ENCODE measurements at regions not wholly inside any gene's neighbourhood (a gene's known extent, or its start where the extent isn't known, plus 50 kb on each side); places are given as distances from the start of the nearest gene placed in this dataset.

DNA sequence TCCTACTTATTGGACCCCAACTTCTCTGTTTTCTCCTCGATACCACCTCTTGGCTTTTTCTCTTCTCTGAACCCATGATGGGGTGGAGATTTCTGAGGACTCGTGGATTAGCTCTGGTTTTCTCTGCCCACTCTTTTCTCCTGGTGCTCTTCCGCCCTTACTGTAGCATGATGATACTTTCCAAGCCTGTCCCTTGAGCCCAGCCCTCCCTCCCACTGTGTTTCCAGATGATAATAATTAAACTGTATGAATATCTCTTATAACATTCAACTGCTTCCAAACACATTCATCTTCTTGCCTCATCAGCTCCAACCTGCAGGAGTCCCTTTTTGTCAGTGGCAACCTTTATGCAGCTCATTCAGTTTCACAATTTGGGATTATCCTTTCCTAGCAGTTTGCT is 494.2 kb upstream of the KLF4 start:
- POLR2A ChIA-PET: no interaction called here
- H3K4me1 ChIP-seq (ENCODE audit: control insufficient read depth, insufficient read depth, low read length): no peaks in the 10 kb centered on the region
- H3K27ac ChIP-seq (ENCODE audit: extremely low read depth, low read depth, low read length): no peak overlapping the region
- CTCF ChIA-PET: interaction anchor here (0.7 kb wide), 1 partner anchor 12 kb away, joined by 3 read pairs; no protein-coding TSS in a partner anchor
- no peaks in the 10 kb centered on the region for H3K9me3 ChIP-seq (ENCODE audit: control insufficient read depth, insufficient read depth, low read depth, low read length)
- H3K36me3 ChIP-seq (ENCODE audit: control insufficient read depth in 2 of 2, insufficient read depth in 1 of 2, low read length in 2 of 2): no peaks in the 10 kb centered on the region
- no peak for TF ChIP-seq GLI2 (tag by site-specific recombination; IDR thresholded peaks at IDR 0.05; ENCODE audit: borderline replicate concordance, low read depth)
- TF ChIP-seq WT1 (tag by site-specific recombination; IDR thresholded peaks at IDR 0.05): no peak
- no peak overlapping the region for H3K4me3 ChIP-seq (ENCODE audit: low read depth, low read length)

DNA sequence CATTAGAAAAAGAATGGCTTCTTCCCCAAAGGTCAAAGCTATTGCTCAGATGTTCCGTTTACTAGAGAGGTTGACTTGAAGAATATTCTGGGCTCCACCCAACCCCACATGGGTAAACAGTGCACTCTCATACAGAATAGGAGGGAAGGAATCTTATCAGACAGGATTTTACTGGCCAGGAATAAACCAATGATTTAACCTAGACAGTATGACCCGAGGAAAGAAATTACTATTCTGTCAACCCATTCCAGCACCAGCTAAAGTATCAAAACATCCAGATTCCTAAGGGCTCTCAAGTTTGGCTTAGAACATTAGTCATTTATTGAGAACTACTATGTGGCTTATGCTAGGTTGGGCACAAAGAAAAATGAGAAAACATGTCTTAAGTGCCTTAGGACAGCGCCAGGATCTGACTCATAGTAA is 493.6 kb upstream of the KLF4 start:
- Histone ChIP-seq H3K9me3 (ENCODE audit: control insufficient read depth, insufficient read depth, low read depth, low read length) (no peaks in the 10 kb centered on the region), H3K4me1 (ENCODE audit: control insufficient read depth, insufficient read depth, low read length) (no peaks in the 10 kb centered on the region), H3K27ac (ENCODE audit: extremely low read depth, low read depth, low read length) (no peak overlapping the region), H3K4me3 (ENCODE audit: low read depth, low read length) (no peak overlapping the region), H3K36me3 (ENCODE audit: control insufficient read depth in 2 of 2, insufficient read depth in 1 of 2, low read length in 2 of 2) (no peaks in the 10 kb centered on the region)
- no peak for TF ChIP-seq ZNF404 (tag by site-specific recombination; IDR thresholded peaks at IDR 0.05)
- TF ChIP-seq ZNF202 (tag by site-specific recombination; IDR thresholded peaks at IDR 0.05; ENCODE audit: borderline replicate concordance): no peak
- ChIA-PET POLR2A (no interaction called here), CTCF (no interaction called here)

DNA sequence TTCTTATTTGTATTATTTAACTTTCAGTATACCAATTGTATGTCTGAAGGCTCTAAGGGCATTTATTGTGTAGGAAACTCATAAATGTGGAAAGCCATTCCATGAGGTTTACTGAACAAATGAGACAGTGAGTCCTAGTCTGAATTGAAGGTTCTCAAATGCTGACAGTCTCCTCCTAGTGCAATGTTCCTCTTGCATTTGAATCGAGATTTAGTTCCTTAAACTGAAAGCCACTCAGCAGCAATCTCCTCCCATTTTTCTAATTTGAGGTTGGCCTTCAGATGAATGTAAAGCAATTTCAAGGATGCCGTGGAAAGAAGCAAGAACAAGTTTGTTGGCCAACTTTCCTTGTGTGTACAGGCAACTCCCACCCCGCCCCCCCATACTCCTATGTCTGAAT is 493.2 kb upstream of the KLF4 start:
- Histone ChIP-seq H3K27ac (ENCODE audit: extremely low read depth, low read depth, low read length) (no peak overlapping the region), H3K4me3 (ENCODE audit: low read depth, low read length) (no peak overlapping the region), H3K9me3 (ENCODE audit: control insufficient read depth, insufficient read depth, low read depth, low read length) (no peaks in the 10 kb centered on the region), H3K36me3 (ENCODE audit: control insufficient read depth in 2 of 2, insufficient read depth in 1 of 2, low read length in 2 of 2) (no peaks in the 10 kb centered on the region), H3K4me1 (ENCODE audit: control insufficient read depth, insufficient read depth, low read length) (no peaks in the 10 kb centered on the region)
- ChIA-PET POLR2A (no interaction called here), CTCF (no interaction called here)
- TF ChIP-seq ZNF629 (tag by site-specific recombination; IDR thresholded peaks at IDR 0.05): no peak
- no peak for TF ChIP-seq ZSCAN30 (tag by site-specific recombination; IDR thresholded peaks at IDR 0.05)
- no peak for TF ChIP-seq KLF8 (tag by site-specific recombination; IDR thresholded peaks at IDR 0.05)
- TF ChIP-seq HOXA7 (CRISPR knock-in tag; IDR thresholded peaks at IDR 0.05; ENCODE audit: borderline replicate concordance): no peak
- TF ChIP-seq, protein P1, sequence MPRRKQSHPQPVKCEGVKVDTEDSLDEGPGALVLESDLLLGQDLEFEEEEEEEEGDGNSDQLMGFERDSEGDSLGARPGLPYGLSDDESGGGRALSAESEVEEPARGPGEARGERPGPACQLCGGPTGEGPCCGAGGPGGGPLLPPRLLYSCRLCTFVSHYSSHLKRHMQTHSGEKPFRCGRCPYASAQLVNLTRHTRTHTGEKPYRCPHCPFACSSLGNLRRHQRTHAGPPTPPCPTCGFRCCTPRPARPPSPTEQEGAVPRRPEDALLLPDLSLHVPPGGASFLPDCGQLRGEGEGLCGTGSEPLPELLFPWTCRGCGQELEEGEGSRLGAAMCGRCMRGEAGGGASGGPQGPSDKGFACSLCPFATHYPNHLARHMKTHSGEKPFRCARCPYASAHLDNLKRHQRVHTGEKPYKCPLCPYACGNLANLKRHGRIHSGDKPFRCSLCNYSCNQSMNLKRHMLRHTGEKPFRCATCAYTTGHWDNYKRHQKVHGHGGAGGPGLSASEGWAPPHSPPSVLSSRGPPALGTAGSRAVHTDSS (tag by site-specific recombination; IDR thresholded peaks at IDR 0.05): no peak
- TF ChIP-seq ZNF274 (IDR thresholded peaks at IDR 0.05; ENCODE audit: low read length): no peak
- no peak for TF ChIP-seq ZNF274 (tag by site-specific recombination; IDR thresholded peaks at IDR 0.05; ENCODE audit: borderline replicate concordance)
- TF ChIP-seq ZNF324 (tag by site-specific recombination; IDR thresholded peaks at IDR 0.05): no peak
- no peak for TF ChIP-seq ZEB2 (tag by site-specific recombination; IDR thresholded peaks at IDR 0.05)

DNA sequence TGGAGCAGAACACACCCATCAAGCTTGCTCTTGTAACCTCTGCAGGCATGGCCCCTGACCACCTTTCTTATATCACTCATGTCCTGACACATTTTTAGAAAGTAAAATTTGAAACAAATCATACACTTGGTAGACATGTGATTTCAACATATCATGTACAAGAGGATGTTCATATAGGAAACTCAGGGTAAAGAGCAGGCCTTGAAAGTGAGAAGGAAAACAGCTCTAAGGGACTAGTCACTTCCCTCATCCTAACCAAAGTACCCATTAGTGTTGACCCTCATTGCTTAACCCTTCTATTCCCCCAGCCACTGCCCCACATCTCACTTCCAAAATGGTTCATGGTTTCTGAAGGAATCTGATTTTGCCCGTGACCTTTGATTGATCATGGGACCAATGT is 492.4 kb upstream of the KLF4 start:
- ChIA-PET CTCF (no interaction called here), POLR2A (no interaction called here)
- TF ChIP-seq BCL11B (tag by site-specific recombination; IDR thresholded peaks at IDR 0.05; ENCODE audit: low read depth): no peak
- TF ChIP-seq ZNF112 (tag by site-specific recombination; IDR thresholded peaks at IDR 0.05): no peak
- TF ChIP-seq ZNF423 (tag by site-specific recombination; IDR thresholded peaks at IDR 0.05): no peak
- TF ChIP-seq, protein P2, sequence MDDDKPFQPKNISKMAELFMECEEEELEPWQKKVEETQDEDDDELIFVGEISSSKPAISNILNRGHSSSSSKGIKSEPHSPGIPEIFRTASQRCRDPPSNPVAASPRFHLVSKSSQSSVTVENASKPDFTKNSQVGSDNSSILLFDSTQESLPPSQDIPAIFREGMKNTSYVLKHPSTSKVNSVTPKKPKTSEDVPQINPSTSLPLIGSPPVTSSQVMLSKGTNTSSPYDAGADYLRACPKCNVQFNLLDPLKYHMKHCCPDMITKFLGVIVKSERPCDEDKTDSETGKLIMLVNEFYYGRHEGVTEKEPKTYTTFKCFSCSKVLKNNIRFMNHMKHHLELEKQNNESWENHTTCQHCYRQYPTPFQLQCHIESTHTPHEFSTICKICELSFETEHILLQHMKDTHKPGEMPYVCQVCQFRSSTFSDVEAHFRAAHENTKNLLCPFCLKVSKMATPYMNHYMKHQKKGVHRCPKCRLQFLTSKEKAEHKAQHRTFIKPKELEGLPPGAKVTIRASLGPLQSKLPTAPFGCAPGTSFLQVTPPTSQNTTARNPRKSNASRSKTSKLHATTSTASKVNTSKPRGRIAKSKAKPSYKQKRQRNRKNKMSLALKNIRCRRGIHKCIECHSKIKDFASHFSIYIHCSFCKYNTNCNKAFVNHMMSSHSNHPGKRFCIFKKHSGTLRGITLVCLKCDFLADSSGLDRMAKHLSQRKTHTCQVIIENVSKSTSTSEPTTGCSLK (tag by site-specific recombination; IDR thresholded peaks at IDR 0.05): no peak
- no peak for TF ChIP-seq ZNF404 (tag by site-specific recombination; IDR thresholded peaks at IDR 0.05)
- no peak for TF ChIP-seq ZNF548 (tag by site-specific recombination; IDR thresholded peaks at IDR 0.05)
- no peak for TF ChIP-seq ZNF302 (tag by site-specific recombination; IDR thresholded peaks at IDR 0.05; ENCODE audit: low read depth)
- TF ChIP-seq, protein P3, sequence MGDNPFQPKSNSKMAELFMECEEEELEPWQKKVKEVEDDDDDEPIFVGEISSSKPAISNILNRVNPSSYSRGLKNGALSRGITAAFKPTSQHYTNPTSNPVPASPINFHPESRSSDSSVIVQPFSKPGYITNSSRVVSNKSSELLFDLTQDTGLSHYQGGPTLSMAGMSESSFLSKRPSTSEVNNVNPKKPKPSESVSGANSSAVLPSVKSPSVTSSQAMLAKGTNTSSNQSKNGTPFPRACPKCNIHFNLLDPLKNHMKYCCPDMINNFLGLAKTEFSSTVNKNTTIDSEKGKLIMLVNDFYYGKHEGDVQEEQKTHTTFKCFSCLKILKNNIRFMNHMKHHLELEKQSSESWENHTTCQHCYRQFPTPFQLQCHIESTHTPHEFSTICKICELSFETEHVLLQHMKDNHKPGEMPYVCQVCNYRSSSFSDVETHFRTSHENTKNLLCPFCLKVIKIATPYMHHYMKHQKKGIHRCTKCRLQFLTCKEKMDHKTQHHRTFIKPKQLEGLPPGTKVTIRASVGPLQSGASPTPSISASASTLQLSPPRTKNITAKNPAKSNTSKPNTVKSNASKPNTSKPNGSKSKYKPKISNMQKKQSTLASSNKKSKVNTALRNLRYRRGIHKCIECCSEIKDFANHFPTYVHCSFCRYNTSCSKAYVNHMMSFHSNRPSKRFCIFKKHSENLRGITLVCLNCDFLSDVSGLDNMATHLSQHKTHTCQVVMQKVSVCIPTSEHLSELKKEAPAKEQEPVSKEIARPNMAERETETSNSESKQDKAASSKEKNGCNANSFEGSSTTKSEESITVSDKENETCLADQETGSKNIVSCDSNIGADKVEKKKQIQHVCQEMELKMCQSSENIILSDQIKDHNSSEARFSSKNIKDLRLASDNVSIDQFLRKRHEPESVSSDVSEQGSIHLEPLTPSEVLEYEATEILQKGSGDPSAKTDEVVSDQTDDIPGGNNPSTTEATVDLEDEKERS (tag by site-specific recombination; IDR thresholded peaks at IDR 0.05): no peak
- TF ChIP-seq, protein P4, sequence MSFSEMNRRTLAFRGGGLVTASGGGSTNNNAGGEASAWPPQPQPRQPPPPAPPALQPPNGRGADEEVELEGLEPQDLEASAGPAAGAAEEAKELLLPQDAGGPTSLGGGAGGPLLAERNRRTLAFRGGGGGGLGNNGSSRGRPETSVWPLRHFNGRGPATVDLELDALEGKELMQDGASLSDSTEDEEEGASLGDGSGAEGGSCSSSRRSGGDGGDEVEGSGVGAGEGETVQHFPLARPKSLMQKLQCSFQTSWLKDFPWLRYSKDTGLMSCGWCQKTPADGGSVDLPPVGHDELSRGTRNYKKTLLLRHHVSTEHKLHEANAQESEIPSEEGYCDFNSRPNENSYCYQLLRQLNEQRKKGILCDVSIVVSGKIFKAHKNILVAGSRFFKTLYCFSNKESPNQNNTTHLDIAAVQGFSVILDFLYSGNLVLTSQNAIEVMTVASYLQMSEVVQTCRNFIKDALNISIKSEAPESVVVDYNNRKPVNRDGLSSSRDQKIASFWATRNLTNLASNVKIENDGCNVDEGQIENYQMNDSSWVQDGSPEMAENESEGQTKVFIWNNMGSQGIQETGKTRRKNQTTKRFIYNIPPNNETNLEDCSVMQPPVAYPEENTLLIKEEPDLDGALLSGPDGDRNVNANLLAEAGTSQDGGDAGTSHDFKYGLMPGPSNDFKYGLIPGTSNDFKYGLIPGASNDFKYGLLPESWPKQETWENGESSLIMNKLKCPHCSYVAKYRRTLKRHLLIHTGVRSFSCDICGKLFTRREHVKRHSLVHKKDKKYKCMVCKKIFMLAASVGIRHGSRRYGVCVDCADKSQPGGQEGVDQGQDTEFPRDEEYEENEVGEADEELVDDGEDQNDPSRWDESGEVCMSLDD (tag by site-specific recombination; IDR thresholded peaks at IDR 0.05): no peak

More for the DNA sequence above, 492.4 kb upstream of the KLF4 start:
- H3K9me3 ChIP-seq (ENCODE audit: control insufficient read depth, insufficient read depth, low read depth, low read length): no peaks in the 10 kb centered on the region
- no peak overlapping the region for H3K4me3 ChIP-seq (ENCODE audit: low read depth, low read length)
- no peaks in the 10 kb centered on the region for H3K36me3 ChIP-seq (ENCODE audit: control insufficient read depth in 2 of 2, insufficient read depth in 1 of 2, low read length in 2 of 2)
- H3K27ac ChIP-seq (ENCODE audit: extremely low read depth, low read depth, low read length): no peak overlapping the region
- no peaks in the 10 kb centered on the region for H3K4me1 ChIP-seq (ENCODE audit: control insufficient read depth, insufficient read depth, low read length)
